ENCODE measurements at regions not wholly inside any gene's neighbourhood (a gene's known extent, or its start where the extent isn't known, plus 50 kb on each side); places are given as distances from the start of the nearest gene placed in this dataset.

DNA sequence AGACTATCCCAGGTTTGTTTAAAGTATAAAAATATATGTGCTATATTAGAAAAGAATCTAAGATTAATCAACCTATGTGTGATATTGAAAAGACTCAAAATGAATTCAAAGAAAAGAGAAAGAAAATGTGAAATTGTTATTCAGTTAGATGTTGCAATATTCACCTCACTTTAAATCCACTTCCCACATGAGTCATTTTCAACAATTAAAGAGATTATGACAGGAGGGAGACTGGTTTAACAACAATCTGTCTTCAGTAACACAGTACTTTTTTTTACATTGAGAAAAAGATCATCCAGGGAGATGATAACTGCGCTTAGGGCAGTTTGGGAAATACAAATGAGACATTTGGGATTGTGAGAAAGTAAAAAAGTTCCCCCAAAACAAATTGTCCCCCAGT is 1246.2 kb downstream of the SLITRK1 start:
- Histone ChIP-seq H3K36me3 (ENCODE audit: control insufficient read depth in 2 of 3, insufficient read depth in 3 of 3, low read length in 3 of 3) (no peaks in the 10 kb centered on the region), H3K27me3 (ENCODE audit: control insufficient read depth, insufficient read depth, low read length) (no peaks in the 10 kb centered on the region), H3K4me3 (ENCODE audit: low read length in 3 of 3) (no peak overlapping the region), H3K9me3 (ENCODE audit: control insufficient read depth in 2 of 3, insufficient read depth in 1 of 3, low read length in 3 of 3) (no peaks in the 10 kb centered on the region), H3K27ac (ENCODE audit: low read depth in 2 of 2, low read length in 2 of 2) (no peak overlapping the region), H3K4me1 (ENCODE audit: control insufficient read depth in 2 of 3, insufficient read depth in 2 of 3, low read depth in 1 of 3, low read length in 3 of 3) (no peaks in the 10 kb centered on the region), H3K9ac (ENCODE audit: low read length in 3 of 3) (no peak overlapping the region)
- intact Hi-C loops (cut with DNase I) = no loop called here
- FAIRE-seq (no peak), DNase-seq (no peak)
- TF ChIP-seq, protein P1, sequence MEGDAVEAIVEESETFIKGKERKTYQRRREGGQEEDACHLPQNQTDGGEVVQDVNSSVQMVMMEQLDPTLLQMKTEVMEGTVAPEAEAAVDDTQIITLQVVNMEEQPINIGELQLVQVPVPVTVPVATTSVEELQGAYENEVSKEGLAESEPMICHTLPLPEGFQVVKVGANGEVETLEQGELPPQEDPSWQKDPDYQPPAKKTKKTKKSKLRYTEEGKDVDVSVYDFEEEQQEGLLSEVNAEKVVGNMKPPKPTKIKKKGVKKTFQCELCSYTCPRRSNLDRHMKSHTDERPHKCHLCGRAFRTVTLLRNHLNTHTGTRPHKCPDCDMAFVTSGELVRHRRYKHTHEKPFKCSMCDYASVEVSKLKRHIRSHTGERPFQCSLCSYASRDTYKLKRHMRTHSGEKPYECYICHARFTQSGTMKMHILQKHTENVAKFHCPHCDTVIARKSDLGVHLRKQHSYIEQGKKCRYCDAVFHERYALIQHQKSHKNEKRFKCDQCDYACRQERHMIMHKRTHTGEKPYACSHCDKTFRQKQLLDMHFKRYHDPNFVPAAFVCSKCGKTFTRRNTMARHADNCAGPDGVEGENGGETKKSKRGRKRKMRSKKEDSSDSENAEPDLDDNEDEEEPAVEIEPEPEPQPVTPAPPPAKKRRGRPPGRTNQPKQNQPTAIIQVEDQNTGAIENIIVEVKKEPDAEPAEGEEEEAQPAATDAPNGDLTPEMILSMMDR (IDR thresholded peaks at IDR 0.05; ENCODE audit: borderline replicate concordance, extremely low read depth, insufficient read depth) = no peak

GRCh38 chr13:82634946-82635345 is 1247.3 kb downstream of the SLITRK1 start:
- Histone ChIP-seq H3K4me3 (ENCODE audit: low read length in 3 of 3) (no peak overlapping the region), H3K27ac (ENCODE audit: low read depth in 2 of 2, low read length in 2 of 2) (no peak overlapping the region), H3K36me3 (ENCODE audit: control insufficient read depth in 2 of 3, insufficient read depth in 3 of 3, low read length in 3 of 3) (no peaks in the 10 kb centered on the region), H3K27me3 (ENCODE audit: control insufficient read depth, insufficient read depth, low read length) (no peaks in the 10 kb centered on the region), H3K4me1 (ENCODE audit: control insufficient read depth in 2 of 3, insufficient read depth in 2 of 3, low read depth in 1 of 3, low read length in 3 of 3) (no peaks in the 10 kb centered on the region), H3K9me3 (ENCODE audit: control insufficient read depth in 2 of 3, insufficient read depth in 1 of 3, low read length in 3 of 3) (no peaks in the 10 kb centered on the region), H3K9ac (ENCODE audit: low read length in 3 of 3) (no peak overlapping the region)
- intact Hi-C loops (cut with DNase I) = no loop called here
- DNase-seq = no peak
- TF ChIP-seq, protein P1 (IDR thresholded peaks at IDR 0.05; ENCODE audit: borderline replicate concordance, extremely low read depth, insufficient read depth) = no peak
- FAIRE-seq = no peak

- intact Hi-C loops (cut with DNase I) = no loop called here
- Histone ChIP-seq H3K9ac (ENCODE audit: low read length in 3 of 3) (no peak overlapping the region), H3K4me1 (ENCODE audit: control insufficient read depth in 2 of 3, insufficient read depth in 2 of 3, low read depth in 1 of 3, low read length in 3 of 3) (no peaks in the 10 kb centered on the region), H3K27me3 (ENCODE audit: control insufficient read depth, insufficient read depth, low read length) (no peaks in the 10 kb centered on the region), H3K27ac (ENCODE audit: low read depth in 2 of 2, low read length in 2 of 2) (no peak overlapping the region), H3K9me3 (ENCODE audit: control insufficient read depth in 2 of 3, insufficient read depth in 1 of 3, low read length in 3 of 3) (no peaks in the 10 kb centered on the region), H3K36me3 (ENCODE audit: control insufficient read depth in 2 of 3, insufficient read depth in 3 of 3, low read length in 3 of 3) (no peaks in the 10 kb centered on the region), H3K4me3 (ENCODE audit: low read length in 3 of 3) (no peak overlapping the region)
- FAIRE-seq (no peak), DNase-seq (no peak)
- TF ChIP-seq, protein P1 (IDR thresholded peaks at IDR 0.05; ENCODE audit: borderline replicate concordance, extremely low read depth, insufficient read depth) = no peak
Observed at GRCh38 chr13:82627183-82627582, 1255.1 kb downstream of the SLITRK1 start.

DNA sequence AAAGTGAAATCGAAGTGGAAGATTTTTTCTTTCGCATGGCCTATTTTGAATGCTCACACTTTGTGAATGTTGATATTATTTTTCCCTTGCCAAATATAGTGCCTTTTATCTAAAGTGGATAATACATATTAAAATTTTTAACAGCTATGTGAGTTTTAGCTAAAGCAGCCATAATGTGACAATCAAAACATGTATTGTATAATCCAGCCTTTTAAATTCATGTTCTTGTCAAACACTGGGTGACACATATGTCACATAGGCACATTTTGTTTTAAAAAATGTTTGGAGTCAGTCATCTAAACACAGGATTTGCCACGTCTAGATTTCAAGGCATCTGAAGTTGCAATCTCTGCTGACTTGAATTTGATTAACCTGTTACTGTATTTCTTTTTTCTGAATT is 1256.6 kb downstream of the SLITRK1 start:
- no peak for FAIRE-seq
- TF ChIP-seq, protein P1 (IDR thresholded peaks at IDR 0.05; ENCODE audit: borderline replicate concordance, extremely low read depth, insufficient read depth) = no peak

More for the DNA sequence above, 1256.6 kb downstream of the SLITRK1 start:
- H3K4me3 ChIP-seq (ENCODE audit: low read length in 3 of 3) = no peak overlapping the region
- no peak overlapping the region for H3K27ac ChIP-seq (ENCODE audit: low read depth in 2 of 2, low read length in 2 of 2)
- H3K9ac ChIP-seq (ENCODE audit: low read length in 3 of 3) = no peak overlapping the region
- intact Hi-C loops (cut with DNase I) = no loop called here
- no peaks in the 10 kb centered on the region for H3K27me3 ChIP-seq (ENCODE audit: control insufficient read depth, insufficient read depth, low read length)
- no peaks in the 10 kb centered on the region for H3K9me3 ChIP-seq (ENCODE audit: control insufficient read depth in 2 of 3, insufficient read depth in 1 of 3, low read length in 3 of 3)
- no peaks in the 10 kb centered on the region for H3K36me3 ChIP-seq (ENCODE audit: control insufficient read depth in 2 of 3, insufficient read depth in 3 of 3, low read length in 3 of 3)
- no peak for DNase-seq
- no peaks in the 10 kb centered on the region for H3K4me1 ChIP-seq (ENCODE audit: control insufficient read depth in 2 of 3, insufficient read depth in 2 of 3, low read depth in 1 of 3, low read length in 3 of 3)
